ENCODE measurements at regions not wholly inside any gene's neighbourhood (a gene's known extent, or its start where the extent isn't known, plus 50 kb on each side); places are given as distances from the start of the nearest gene placed in this dataset.

- TF ChIP-seq CTCF (IDR thresholded peaks at IDR 0.05; ENCODE audit: low read depth, low read length, missing input control) (no peak), GABPA (IDR thresholded peaks at IDR 0.05 in 1 of 2, conservative IDR thresholded peaks at IDR 0.05 in 1 of 2) (no peak), HNF4G (IDR thresholded peaks at IDR 0.05) (no peak), TAF1 (conservative IDR thresholded peaks at IDR 0.05) (no peak), RAD21 (IDR thresholded peaks at IDR 0.05) (no peak), FOXA1 (IDR thresholded peaks at IDR 0.05) (no peak), MAX (IDR thresholded peaks at IDR 0.05) (no peak), EGR1 (IDR thresholded peaks at IDR 0.05; ENCODE audit: low read depth in 2 of 2) (no peak), ATF3 (IDR thresholded peaks at IDR 0.05) (no peak), ZBTB33 (IDR thresholded peaks at IDR 0.05) (no peak), SP1 (IDR thresholded peaks at IDR 0.05) (no peak), YY1 (IDR thresholded peaks at IDR 0.05) (no peak)
Observed at GRCh38 chr11:16505481-16505880, 149.1 kb upstream of the SOX6 start.
